Activated CD8-positive, alpha-beta T cell treated with anti-CD3 and anti-CD28 coated beads, Interleukin-2, amount 10 ng/mL, durations not matched to agents 7 days and 5 days (primary cell): ENCODE measurements at regions not wholly inside any gene's neighbourhood (a gene's known extent, or its start where the extent isn't known, plus 50 kb on each side); places are given as distances from the start of the nearest gene placed in this dataset.

Source experiments
- ATAC-seq: fragments of 150-1000 bp; cut with Tn5 transposase; one replicate; pipeline ENCODE4 v1.10.0; 2021; ENCODE audit warnings: moderate library complexity
- CTCF ChIA-PET: fragments of 350-600 bp; sonication (Branson Sonifier 250); formaldehyde crosslinking; loops from one replicate; lab custom pipeline; 2021; ENCODE audit warnings: antibody characterized with exemption; lab: Charles Lee
- POLR2A ChIA-PET: fragments of 350-600 bp; sonication (Branson Sonifier 250); formaldehyde crosslinking; loops from one replicate; lab custom pipeline; 2021; ENCODE audit warnings: antibody characterized with exemption; lab: Charles Lee
- DNase-seq: peaks from one replicate; pipeline ENCODE4 v3.0.0-alpha.2; 2020
- H3K27ac Mint-ChIP-seq: one replicate; pipeline ENCODE4 v1.8.0; 2021; ENCODE audit warnings: mild to moderate bottlenecking, mixed read lengths
- H3K27me3 Mint-ChIP-seq: one replicate; pipeline ENCODE4 v1.8.0; 2021; ENCODE audit warnings: low read depth, mixed read lengths
- H3K36me3 Mint-ChIP-seq: one replicate; pipeline ENCODE4 v1.8.0; 2021; ENCODE audit warnings: low read depth, mixed read lengths
- H3K4me1 Mint-ChIP-seq: one replicate; pipeline ENCODE4 v1.8.0; 2021; ENCODE audit warnings: low read depth, mixed read lengths
- H3K4me3 Mint-ChIP-seq: one replicate; pipeline ENCODE4 v1.8.0; 2021; ENCODE audit warnings: mild to moderate bottlenecking, mixed read lengths
- H3K9me3 Mint-ChIP-seq: one replicate; pipeline ENCODE4 v1.8.0; 2022; ENCODE audit warnings: mixed read lengths; ENCODE audit not compliant: insufficient read depth

DNA sequence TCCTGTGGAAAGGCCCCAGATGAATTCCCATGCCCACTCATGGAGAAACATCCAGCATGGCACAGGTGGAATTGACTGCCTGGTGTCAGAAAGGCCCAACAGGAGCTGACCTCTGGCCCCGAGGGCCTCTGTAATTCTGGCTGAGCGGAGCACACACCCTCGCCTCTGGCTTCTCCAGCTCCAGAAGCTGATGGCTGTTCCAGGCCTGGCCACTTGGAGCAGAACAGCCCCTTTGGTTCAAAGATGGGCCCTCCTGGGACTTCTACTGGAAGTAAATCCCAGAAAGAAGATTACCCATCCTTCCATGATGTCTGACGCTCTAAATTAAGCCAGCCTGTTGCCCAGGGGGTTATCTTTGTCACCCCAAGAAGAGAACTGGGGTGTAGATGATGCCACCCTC lies 275.1 kb upstream of the CDH4 start:
- POLR2A ChIA-PET, result no interaction called here
- no peaks in the 10 kb centered on the region for H3K36me3 Mint-ChIP-seq
- no peaks in the 10 kb centered on the region for H3K27me3 Mint-ChIP-seq
- no peak overlapping the region for H3K27ac Mint-ChIP-seq
- H3K9me3 Mint-ChIP-seq, result peaks cover 9% of the 10 kb centered on the region
- H3K4me3 Mint-ChIP-seq, result no peak overlapping the region
- CTCF ChIA-PET, result no interaction called here
- DNase-seq (no peak), ATAC-seq (no peak)
- no peaks in the 10 kb centered on the region for H3K4me1 Mint-ChIP-seq

DNA sequence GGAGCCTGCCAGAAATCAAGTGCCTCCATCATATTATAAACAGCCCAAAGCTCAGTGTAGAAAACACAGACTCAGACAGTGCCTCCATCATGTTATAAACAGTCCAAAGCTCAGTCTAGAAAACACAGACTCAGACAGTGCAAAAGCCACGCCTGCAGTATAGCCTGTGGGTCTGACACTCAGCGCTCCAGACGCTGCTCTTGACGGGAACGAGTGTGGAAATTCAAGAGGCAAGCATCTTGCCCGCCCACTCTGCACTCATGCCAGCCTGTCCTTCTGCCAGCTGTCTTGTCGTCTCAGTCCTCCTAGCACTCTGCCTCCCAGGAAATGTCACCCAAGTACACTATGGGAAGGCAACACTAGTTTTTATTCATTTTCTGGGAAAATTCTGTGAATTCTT lies 274.2 kb upstream of the CDH4 start:
- H3K36me3 Mint-ChIP-seq, result no peaks in the 10 kb centered on the region
- H3K9me3 Mint-ChIP-seq, result peaks cover 9% of the 10 kb centered on the region
- no peak for DNase-seq
- ChIA-PET POLR2A (no interaction called here), CTCF (no interaction called here)
- no peak overlapping the region for H3K4me3 Mint-ChIP-seq
- H3K27me3 Mint-ChIP-seq, result no peaks in the 10 kb centered on the region
- no peak overlapping the region for H3K27ac Mint-ChIP-seq
- ATAC-seq, result no peak
- no peaks in the 10 kb centered on the region for H3K4me1 Mint-ChIP-seq

DNA sequence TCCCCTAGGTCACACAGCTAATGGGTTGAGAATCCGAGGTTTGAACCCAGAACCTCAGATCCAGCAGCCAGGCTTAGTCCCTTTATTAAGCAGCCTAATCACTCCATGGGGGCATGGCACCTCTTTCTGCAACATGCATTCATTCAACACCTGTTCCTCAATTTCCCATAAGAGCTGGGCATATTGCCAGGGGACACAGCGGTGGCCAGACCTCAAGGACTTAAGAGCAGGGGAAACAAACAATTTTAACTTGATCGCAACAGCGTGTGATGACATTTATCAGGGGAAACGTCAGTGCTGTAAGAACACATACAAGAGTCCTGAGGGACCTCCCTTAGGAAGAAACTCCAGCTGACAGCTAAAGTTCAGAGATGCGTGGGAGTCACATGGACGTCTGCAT lies 267.4 kb upstream of the CDH4 start:
- CTCF ChIA-PET, result no interaction called here
- ATAC-seq, result no peak
- no peaks in the 10 kb centered on the region for H3K27me3 Mint-ChIP-seq
- H3K4me3 Mint-ChIP-seq, result no peak overlapping the region
- no peaks in the 10 kb centered on the region for H3K36me3 Mint-ChIP-seq
- no peak overlapping the region for H3K27ac Mint-ChIP-seq
- H3K4me1 Mint-ChIP-seq, result no peaks in the 10 kb centered on the region
- POLR2A ChIA-PET, result no interaction called here
- H3K9me3 Mint-ChIP-seq, result peaks cover 9% of the 10 kb centered on the region
- no peak for DNase-seq

DNA sequence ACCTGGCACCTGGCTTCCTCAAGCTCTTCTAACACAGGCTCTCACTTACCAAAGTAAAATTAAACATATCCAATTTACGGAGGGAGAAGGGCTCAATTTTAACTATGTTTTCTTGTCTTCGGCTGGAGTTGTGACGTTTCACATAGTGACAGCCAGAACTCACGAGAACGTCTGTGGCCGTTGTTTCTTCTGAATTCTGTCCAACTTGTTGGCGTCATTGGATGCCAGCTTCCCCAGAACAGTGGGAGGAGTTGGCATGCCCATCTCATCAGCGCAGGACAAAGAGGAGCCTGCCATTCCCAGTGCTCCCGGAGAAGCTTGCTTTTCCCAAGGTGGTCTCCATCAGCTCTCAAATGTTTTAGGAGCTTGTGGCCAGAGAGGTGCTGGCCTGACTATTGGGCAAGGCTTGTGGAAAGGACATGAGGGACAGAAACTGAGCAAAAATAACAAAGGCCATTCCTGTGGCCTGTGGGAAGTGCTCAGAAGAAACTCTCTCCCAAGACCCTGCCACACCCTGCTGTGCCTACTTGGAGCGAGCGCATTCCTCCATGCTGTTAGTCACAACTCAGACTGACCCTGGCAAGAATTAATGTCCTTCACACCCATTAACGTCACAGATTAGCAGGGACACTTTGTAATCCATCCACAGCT lies 265.4 kb upstream of the CDH4 start:
- Mint-ChIP-seq H3K4me1 (no peaks in the 10 kb centered on the region), H3K9me3 (no peaks in the 10 kb centered on the region), H3K4me3 (no peak overlapping the region), H3K36me3 (no peaks in the 10 kb centered on the region), H3K27me3 (no peaks in the 10 kb centered on the region), H3K27ac (no peak overlapping the region)
- DNase-seq (no peak), ATAC-seq (no peak)
- POLR2A ChIA-PET, result no interaction called here
- CTCF ChIA-PET, result no interaction called here

DNA sequence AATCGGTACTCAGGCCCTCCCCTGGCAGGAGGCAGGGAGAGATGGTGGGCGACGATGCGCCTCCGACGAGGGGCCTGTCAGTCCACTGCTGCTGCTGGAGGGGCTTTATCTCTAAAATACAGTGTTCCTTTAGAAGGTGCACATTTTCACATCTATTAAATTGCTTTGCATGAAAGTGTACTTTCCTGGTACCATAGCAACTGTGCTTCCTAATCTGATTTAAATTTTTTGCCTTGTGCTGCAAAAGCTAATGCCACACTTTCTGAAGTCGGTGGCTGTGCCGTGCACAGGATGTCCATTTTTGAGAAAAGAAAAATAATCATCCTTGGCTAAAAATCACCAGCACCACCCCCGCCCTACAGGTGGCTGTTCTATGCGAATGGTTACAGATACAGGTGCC lies 262.0 kb upstream of the CDH4 start:
- DNase-seq (no peak), ATAC-seq (no peak)
- Mint-ChIP-seq H3K4me3 (no peak overlapping the region), H3K27ac (no peak overlapping the region), H3K9me3 (no peaks in the 10 kb centered on the region), H3K27me3 (no peaks in the 10 kb centered on the region), H3K4me1 (no peaks in the 10 kb centered on the region), H3K36me3 (no peaks in the 10 kb centered on the region)
- ChIA-PET CTCF (no interaction called here), POLR2A (no interaction called here)

DNA sequence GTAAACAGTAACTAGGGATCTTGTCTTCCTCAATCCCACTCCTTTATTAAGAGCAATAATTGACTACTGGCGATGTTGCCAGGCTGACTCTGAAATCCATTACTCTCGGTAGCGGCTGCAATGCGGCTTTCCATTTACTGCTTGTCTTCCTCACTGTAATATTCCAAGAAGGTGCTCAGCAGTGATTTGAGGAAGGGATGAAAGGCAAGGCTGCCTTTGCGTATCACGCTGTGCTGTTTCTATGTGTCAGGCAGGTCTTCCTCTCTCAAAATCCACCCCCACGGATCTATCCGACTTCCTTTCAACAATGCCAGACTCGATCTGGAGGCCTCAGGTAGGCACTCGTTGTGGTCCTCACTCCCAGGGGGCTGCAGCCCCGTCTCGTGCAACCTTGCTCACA lies 261.4 kb upstream of the CDH4 start:
- no peak for DNase-seq
- no peak overlapping the region for H3K4me3 Mint-ChIP-seq
- H3K36me3 Mint-ChIP-seq, result no peaks in the 10 kb centered on the region
- H3K4me1 Mint-ChIP-seq, result no peaks in the 10 kb centered on the region
- CTCF ChIA-PET, result no interaction called here
- ATAC-seq, result no peak
- H3K9me3 Mint-ChIP-seq, result no peaks in the 10 kb centered on the region
- no peak overlapping the region for H3K27ac Mint-ChIP-seq
- POLR2A ChIA-PET, result no interaction called here
- H3K27me3 Mint-ChIP-seq, result no peaks in the 10 kb centered on the region

DNA sequence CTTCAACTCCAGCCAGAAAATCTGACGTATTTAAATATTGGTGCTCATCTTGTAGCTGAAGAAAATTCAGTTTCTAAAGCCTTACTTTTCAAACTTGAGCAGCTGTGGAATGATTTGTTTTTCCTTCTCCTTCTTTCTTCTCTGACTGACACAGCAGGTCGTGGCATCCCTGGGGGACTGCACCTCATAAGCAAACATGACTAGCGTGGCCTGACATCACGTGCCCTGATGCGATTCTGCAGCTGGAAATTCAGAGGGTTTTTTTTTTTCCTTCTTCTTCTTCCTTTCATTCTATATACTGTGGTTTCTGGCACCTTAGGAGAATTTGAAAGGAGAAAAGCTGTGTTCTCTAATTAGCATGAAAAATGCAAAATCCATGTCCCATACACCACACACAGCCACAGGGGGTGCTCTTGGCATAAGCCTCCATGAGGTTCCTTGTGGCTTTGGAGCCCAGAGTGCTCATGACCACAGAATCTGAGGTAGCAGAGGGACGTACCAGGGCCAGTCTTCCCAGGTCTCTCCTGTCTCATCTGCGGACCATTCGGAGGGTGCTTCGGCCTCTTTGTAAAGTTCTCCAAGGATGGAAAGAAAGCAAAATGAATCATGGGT lies 258.5 kb upstream of the CDH4 start:
- Mint-ChIP-seq H3K27ac (no peak overlapping the region), H3K4me3 (no peak overlapping the region), H3K27me3 (no peaks in the 10 kb centered on the region), H3K9me3 (no peaks in the 10 kb centered on the region), H3K4me1 (no peaks in the 10 kb centered on the region), H3K36me3 (no peaks in the 10 kb centered on the region)
- DNase-seq, result no peak
- ChIA-PET POLR2A (no interaction called here), CTCF (no interaction called here)
- ATAC-seq, result no peak

DNA sequence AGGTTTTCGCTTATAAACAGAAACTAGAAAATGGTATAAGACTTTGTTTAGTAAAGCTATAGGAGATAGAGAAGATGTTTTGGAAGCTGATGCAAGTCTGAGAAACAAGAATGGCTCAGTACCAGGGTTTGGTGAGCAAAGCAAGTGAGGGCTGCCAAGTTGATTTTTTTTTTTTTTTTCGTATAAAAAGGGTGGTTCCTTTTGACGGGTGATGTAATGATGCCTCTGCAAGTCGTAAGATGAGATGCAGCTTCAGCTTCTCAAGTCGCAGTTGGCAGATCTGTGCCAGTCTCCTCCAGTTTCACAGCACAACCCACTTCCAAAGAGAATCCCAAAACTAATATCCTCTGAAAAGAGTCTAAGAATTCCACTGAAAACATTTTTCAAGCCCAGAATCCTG lies 252.8 kb upstream of the CDH4 start:
- H3K27ac Mint-ChIP-seq, result no peak overlapping the region
- H3K4me1 Mint-ChIP-seq, result no peaks in the 10 kb centered on the region
- ATAC-seq, result no peak
- POLR2A ChIA-PET, result no interaction called here
- CTCF ChIA-PET, result no interaction called here
- H3K9me3 Mint-ChIP-seq, result no peaks in the 10 kb centered on the region
- DNase-seq, result no peak
- H3K27me3 Mint-ChIP-seq, result no peaks in the 10 kb centered on the region
- no peak overlapping the region for H3K4me3 Mint-ChIP-seq
- H3K36me3 Mint-ChIP-seq, result no peaks in the 10 kb centered on the region

DNA sequence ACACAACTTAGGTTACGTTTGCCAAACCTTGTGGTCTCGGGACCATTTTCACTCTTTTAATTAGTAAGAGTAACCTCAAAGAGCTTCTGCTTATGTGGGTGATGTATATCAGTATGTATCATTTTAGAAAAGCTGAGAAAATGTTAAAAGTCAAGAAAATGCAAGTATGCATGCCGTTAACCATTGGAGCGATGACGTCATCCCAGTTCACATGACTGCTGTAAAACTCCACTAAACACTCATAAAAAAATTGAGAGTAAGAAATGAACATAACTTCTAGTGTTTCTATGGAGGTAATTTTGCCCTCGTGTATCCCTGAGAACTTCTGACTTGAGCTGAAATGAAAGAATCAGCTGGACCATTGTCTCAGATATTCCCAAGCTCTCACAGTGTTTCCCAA lies 250.0 kb upstream of the CDH4 start:
- ChIA-PET POLR2A (no interaction called here), CTCF (no interaction called here)
- Mint-ChIP-seq H3K27ac (no peak overlapping the region), H3K4me1 (no peaks in the 10 kb centered on the region), H3K4me3 (no peak overlapping the region), H3K36me3 (no peaks in the 10 kb centered on the region), H3K27me3 (no peaks in the 10 kb centered on the region), H3K9me3 (no peaks in the 10 kb centered on the region)
- DNase-seq (no peak), ATAC-seq (no peak)

DNA sequence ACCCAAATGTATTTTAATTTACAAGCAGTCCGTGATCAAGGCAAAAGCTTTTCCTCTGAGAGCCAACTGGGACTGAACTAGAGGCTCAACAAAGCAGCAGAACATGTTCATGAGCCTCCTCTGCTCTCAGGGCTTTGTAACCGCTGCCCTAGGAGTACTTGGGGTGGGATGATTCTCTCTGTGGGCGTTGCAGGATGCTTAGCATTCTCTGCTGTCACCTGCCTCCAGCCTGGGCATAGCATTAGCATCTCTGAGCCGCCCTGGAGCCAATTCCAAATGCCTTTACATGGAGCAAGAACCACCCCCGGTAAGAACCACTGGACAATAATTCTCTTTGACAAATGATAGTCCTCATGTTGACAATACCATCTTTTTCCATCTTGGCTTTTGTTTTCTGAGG lies 237.6 kb upstream of the CDH4 start:
- H3K27ac Mint-ChIP-seq, result no peak overlapping the region
- H3K4me1 Mint-ChIP-seq, result no peaks in the 10 kb centered on the region
- no peak for DNase-seq
- no peaks in the 10 kb centered on the region for H3K36me3 Mint-ChIP-seq
- CTCF ChIA-PET, result no interaction called here
- peaks cover 9% of the 10 kb centered on the region for H3K9me3 Mint-ChIP-seq
- POLR2A ChIA-PET, result no interaction called here
- no peaks in the 10 kb centered on the region for H3K27me3 Mint-ChIP-seq
- no peak for ATAC-seq
- H3K4me3 Mint-ChIP-seq, result no peak overlapping the region

DNA sequence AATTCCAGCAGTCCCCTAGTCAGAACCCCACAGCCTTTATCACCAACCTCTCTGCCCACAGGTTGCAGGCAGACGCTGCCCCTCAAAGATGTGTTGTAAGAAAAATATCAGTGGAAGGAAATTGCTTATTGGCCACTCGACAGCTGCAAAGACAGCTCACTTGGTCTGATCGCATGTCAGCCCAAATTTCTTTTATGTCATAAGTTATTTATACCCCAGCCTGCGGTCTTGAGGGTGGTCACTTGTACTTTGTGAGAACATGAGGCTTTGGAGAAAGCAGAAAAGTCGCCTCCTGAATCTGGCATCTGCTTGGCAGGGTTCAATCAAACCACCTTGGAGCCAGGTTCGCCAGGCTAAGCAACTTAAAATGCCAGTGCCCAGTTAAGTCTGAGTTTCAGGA lies 236.5 kb upstream of the CDH4 start:
- no peak for ATAC-seq
- no peak overlapping the region for H3K27ac Mint-ChIP-seq
- H3K4me1 Mint-ChIP-seq, result no peaks in the 10 kb centered on the region
- H3K27me3 Mint-ChIP-seq, result no peaks in the 10 kb centered on the region
- POLR2A ChIA-PET, result no interaction called here
- DNase-seq, result no peak
- H3K36me3 Mint-ChIP-seq, result no peaks in the 10 kb centered on the region
- no peak overlapping the region for H3K4me3 Mint-ChIP-seq
- peaks cover 12% of the 10 kb centered on the region for H3K9me3 Mint-ChIP-seq
- CTCF ChIA-PET, result no interaction called here

DNA sequence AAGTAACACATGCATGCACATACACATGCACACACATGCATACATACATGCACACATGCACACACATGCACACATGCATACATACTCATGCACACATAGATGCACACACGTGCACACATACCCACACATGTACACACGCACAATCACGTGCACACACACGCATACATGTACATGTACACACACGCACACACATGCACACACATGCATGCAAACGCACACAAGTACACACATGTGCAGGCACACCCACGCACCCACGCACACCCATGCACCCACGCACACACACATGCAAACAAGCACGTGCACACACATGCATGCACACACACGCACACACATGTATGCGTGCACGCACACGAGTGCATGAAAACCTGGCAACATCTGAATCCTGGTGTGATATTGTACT lies 232.7 kb upstream of the CDH4 start:
- POLR2A ChIA-PET, result no interaction called here
- Mint-ChIP-seq H3K27me3 (no peaks in the 10 kb centered on the region), H3K36me3 (no peaks in the 10 kb centered on the region), H3K4me3 (no peak overlapping the region), H3K9me3 (peaks cover 12% of the 10 kb centered on the region), H3K4me1 (no peaks in the 10 kb centered on the region), H3K27ac (no peak overlapping the region)
- no peak for ATAC-seq
- DNase-seq, result no peak
- CTCF ChIA-PET, result no interaction called here

DNA sequence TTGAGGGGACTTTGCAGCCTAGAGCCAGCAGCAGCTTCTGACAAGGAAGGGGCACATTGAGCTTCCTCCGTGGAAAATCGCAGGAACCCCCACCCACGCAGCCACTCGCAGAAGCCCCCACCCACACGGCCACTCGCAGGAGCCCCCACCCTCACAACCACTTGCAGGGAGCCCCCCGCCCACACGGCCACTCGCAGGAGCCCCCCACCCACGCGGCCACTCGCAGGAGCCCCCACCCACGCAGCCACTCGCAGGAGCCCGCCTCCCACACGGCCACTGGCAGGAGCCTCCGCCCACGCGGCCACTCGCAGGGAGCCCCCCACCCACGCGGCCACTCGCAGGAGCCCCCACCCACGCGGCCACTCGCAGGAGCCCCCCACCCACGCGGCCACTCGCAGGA lies 228.4 kb upstream of the CDH4 start:
- Mint-ChIP-seq H3K27ac (no peak overlapping the region), H3K36me3 (no peaks in the 10 kb centered on the region), H3K4me3 (no peak overlapping the region), H3K4me1 (no peaks in the 10 kb centered on the region), H3K9me3 (peaks cover 9% of the 10 kb centered on the region), H3K27me3 (no peaks in the 10 kb centered on the region)
- POLR2A ChIA-PET, result no interaction called here
- CTCF ChIA-PET, result no interaction called here
- DNase-seq, result no peak
- ATAC-seq, result no peak
